Liver (tissue), 3 donors: ENCODE measurements at regions not wholly inside any gene's neighbourhood (a gene's known extent, or its start where the extent isn't known, plus 50 kb on each side); places are given as distances from the start of the nearest gene placed in this dataset.

Experiments
- CTCF ChIP-seq: fragments of 150-350 bp; IDR thresholded peaks from 2 replicates; pipeline ENCODE4 v1.5.1; 2017; ENCODE audit warnings: improper control_type of control experiment, low read depth, low read length; ENCODE audit not compliant: missing input control
- FOXA1 ChIP-seq: IDR thresholded peaks from 2 replicates; pipeline ENCODE4 v1.6.1; 2016; ENCODE audit warnings: antibody characterized with exemption
- GABPA ChIP-seq, 2 donors: IDR thresholded peaks in 1 of 2; conservative IDR thresholded peaks in 1 of 2; 2 replicates each; pipeline ENCODE4 v1.6.1; 2016; ENCODE audit warnings: antibody characterized with exemption in 2 of 2, mild to moderate bottlenecking in 1 of 2, moderate library complexity in 1 of 2
- HNF4A ChIP-seq, 2 donors: conservative IDR thresholded peaks; 2 replicates each; pipeline ENCODE4 v1.6.1; 2016; ENCODE audit warnings: antibody characterized with exemption in 2 of 2, mild to moderate bottlenecking in 2 of 2
- HNF4G ChIP-seq: IDR thresholded peaks from 2 replicates; pipeline ENCODE4 v1.6.1; 2016; ENCODE audit warnings: antibody characterized with exemption
- JUND ChIP-seq, 2 donors: IDR thresholded peaks; 2 replicates each; pipeline ENCODE4 v1.6.1; 2016; ENCODE audit warnings: antibody characterized with exemption in 2 of 2
- NR2F2 ChIP-seq: IDR thresholded peaks from 2 replicates; pipeline ENCODE4 v1.6.1; 2016; ENCODE audit warnings: antibody characterized with exemption
- RAD21 ChIP-seq, 2 donors: IDR thresholded peaks; 2 replicates each; pipeline ENCODE4 v1.6.1; 2016; ENCODE audit warnings: antibody characterized with exemption in 2 of 2, mild to moderate bottlenecking in 2 of 2
- SP1 ChIP-seq: IDR thresholded peaks from 2 replicates; pipeline ENCODE4 v1.6.1; 2018; ENCODE audit warnings: antibody characterized with exemption, mild to moderate bottlenecking
- TAF1 ChIP-seq: conservative IDR thresholded peaks from 2 replicates; pipeline ENCODE4 v1.6.1; 2016; ENCODE audit warnings: antibody characterized with exemption, mild to moderate bottlenecking
- YY1 ChIP-seq: IDR thresholded peaks from 2 replicates; pipeline ENCODE4 v1.6.1; 2016; ENCODE audit warnings: antibody characterized with exemption, mild to moderate bottlenecking
- TF ChIP-seq, protein P1 (sequence below): IDR thresholded peaks from 2 replicates; pipeline ENCODE4 v1.6.1; 2016; ENCODE audit warnings: antibody characterized with exemption
- donor health status: healthy.
- donor health status: healthy.

- TF ChIP-seq CTCF (no peak), GABPA (IDR thresholded peaks at IDR 0.05 in 1 of 2, conservative IDR thresholded peaks at IDR 0.05 in 1 of 2) (no peak), YY1 (no peak), RAD21 (IDR thresholded peaks at IDR 0.05) (no peak), HNF4G (no peak), TAF1 (no peak), HNF4A (conservative IDR thresholded peaks at IDR 0.05) (no peak), JUND (IDR thresholded peaks at IDR 0.05) (no peak), FOXA1 (no peak), SP1 (no peak), NR2F2 (no peak)
- TF ChIP-seq, protein P1, sequence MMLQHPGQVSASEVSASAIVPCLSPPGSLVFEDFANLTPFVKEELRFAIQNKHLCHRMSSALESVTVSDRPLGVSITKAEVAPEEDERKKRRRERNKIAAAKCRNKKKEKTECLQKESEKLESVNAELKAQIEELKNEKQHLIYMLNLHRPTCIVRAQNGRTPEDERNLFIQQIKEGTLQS: no peak
These were observed 309.2 kb downstream of the BRD1 start for GRCh38 chr22:49518436-49518970.
